Activated CD4-positive, CD25-positive, alpha-beta regulatory T cell (primary cell): ENCODE measurements at regions not wholly inside any gene's neighbourhood (a gene's known extent, or its start where the extent isn't known, plus 50 kb on each side); places are given as distances from the start of the nearest gene placed in this dataset.

Source experiments
- DNase-seq, 4 experiments: peaks; one replicate each; lab custom pipeline; 2025; lab: John Stamatoyannopoulos, UW

DNA sequence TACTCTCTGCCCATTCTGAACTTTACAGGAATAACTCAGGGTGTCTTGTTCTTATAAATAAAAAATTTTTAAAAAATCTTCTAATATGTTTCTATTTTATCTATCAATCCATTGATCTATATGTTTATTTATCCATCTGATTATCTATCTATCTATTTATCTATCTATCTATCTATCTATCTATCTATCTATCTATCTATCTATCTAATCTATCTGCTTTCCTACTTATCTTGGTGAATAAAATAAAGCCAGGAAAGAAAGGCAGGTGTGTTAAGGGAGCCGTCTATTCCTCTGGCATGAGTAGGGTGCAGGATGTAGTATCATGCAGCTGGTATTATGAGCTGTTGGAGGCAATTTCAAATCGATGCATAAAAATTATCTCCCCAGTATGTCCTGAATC is 153.0 kb downstream of the FOXA2 start:
- no peak for DNase-seq

DNA sequence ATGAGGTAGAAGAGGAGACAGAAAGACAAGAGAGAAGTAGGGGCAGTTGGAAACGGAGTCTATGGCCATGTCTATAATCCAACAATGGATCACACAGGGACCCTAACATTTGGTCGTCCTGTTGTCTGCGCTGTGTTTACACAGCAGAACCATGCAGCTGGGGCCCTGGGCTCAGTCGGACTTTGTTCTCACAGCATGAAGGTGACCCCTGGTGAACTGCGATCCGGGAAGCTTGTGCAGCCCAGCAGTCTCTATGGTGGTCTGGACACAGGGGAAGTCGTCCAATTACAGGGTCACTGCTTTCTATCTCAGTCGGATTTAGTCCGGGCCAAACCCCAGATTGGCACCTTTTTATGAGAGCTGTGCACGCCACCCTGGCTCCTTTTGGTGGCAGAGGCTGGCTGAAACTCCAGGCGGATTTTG is 153.6 kb downstream of the FOXA2 start:
- no peak for DNase-seq

DNA sequence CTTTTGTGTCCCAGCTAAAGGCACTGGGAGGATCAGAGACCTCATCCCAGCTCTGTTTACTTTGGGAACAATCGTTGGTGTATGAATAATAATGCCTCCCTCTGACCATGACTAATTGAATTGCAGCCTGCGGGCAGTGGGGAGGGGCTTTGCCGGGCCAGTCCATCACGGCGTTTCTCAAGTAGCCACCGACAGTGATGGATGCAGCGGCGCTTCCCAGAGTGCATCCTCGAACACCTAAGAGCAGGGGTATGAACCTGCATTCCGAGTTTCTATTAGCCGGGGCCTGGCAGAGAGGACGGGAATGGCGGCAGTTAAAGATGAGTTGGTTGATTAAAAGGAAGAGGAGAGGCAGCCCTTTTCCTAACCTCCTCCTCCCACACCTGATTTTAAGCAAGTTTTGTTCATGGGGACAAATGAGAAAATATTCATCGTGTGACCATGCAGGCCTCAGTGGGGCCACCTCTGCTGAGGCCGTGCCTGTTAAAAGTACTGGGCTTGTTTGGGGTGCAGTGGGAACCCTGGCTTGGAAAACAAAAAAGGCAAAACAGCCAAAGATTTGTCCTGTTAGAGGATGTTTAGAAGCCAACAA is 154.1 kb downstream of the FOXA2 start:
- no peak for DNase-seq

DNA sequence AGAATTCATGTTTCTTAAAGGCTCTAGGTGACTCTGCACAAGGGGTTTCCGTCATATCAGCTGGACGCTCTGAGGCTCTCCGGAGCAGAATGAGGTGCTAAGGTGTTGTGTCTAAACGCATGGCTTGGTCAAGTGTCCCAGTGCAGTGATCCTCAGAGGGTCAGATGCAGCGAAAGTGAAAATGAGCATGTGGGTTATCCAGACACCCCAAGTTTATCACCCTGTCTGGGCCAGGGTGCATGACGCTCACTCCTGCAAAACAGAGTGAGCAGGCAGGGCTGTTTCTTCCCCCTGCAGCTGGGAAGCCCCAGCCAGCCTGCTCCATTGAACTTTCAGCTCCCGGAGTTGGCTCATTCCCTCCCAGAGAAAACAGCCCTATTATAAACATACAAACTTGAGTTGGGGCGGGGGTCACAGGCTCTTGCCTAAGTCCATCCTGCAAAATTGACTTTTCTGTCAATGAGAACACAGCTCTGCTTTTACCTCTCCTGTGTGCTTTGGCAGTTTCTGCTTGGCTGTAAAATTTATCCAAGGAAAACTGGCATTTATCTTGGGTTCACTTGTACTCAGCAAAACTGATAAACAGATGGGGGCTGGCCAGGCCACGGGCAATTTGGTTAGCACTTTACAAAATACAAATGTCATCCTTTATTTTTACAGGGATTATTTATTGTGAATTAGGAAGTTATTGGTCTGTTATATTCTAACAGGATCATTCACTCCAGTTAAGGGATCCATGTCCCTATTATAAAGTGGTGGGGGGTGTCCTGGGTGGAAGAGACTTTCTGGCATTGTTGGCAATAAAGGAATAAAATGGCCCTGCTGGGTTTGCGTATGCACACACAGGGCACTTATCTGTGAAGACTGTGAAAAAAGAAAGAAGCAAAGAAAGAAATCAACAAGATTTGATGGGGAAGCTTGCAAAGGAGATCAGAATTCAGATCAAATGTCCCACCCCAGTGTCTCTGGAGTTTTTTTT is 154.9 kb downstream of the FOXA2 start:
- DNase-seq, result no peak

DNA sequence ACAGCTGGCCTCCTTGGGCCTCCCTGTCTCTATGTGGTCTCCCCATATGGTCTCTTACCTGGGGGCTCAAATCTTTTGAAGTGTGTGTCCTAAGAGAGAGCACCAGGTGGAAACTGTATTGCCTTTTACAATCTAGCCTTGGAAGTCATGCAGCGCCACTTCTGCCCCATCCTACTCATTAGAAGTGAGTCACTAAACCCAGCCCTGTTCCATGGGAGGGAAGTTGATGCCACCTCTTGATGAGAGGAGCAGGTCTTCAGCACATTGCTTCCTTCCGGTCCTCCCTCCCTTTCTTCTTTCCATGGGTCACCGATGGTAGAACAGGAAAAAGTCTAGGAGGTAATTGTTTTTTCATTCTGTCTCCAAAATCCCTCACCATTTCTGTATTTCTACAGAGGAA is 156.3 kb downstream of the FOXA2 start:
- DNase-seq, result no peak

DNA sequence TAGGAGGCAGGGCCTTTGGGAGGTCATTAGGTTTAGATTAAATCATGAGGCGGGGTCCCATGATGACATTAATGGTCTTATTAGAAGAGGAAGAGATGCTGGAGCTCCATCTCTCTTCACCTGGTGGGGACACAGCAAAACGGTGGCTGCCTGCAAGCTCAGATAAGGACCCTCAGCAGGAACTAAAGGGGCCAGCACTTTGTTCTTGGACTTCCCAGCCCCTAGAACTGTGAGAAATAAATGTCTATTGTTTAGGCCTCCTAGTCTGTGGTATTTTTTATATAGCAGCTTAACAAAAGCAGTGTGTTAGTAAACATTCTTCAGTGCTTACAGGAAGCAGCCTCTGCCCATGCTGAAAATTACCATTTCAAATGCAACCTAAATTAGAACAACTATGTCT is 157.6 kb downstream of the FOXA2 start:
- DNase-seq, result no peak

DNA sequence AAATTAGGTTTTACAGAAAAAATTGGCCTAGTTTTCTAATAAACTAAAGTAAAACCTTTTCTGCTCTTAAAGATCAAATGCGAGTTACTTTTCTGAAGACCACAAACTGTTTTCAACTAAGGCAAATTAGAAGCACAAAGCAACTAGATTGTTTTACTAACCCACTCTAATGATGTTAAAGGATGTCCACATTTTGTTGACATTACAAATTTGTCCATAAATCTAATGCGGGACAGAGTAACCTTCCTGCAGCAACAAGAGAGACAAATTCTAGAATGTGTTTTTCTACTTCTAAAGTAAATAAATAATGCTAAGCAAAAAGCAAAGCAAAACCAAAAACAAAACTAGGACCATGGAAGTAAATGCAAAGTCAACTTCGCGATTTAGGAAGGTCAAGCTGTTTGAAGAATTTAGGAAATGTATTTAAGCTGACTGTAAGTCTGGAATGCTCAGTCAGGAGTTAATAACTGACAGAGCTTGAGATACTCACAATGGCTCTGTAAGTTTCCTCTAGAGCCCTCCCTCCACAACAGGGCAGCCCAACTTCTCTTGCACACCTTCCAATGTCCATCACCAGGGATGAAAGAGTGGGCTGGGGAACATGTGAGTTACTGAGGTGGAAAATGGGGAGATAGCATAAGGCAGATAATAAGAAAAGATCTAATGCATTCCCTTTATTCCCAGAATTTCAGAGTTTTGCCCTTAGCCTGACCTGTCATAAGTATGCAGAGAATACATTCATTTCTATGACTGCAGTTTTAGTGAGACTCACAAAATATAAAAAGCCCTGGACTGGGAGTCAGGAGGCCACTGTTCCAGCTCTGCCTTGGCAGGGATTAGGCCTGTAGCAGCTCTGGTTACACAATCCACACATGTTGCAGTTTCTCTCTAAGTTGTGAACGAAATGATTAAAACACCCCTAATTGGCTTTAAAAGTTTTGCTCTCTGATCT is 158.8 kb downstream of the FOXA2 start:
- no peak for DNase-seq

DNA sequence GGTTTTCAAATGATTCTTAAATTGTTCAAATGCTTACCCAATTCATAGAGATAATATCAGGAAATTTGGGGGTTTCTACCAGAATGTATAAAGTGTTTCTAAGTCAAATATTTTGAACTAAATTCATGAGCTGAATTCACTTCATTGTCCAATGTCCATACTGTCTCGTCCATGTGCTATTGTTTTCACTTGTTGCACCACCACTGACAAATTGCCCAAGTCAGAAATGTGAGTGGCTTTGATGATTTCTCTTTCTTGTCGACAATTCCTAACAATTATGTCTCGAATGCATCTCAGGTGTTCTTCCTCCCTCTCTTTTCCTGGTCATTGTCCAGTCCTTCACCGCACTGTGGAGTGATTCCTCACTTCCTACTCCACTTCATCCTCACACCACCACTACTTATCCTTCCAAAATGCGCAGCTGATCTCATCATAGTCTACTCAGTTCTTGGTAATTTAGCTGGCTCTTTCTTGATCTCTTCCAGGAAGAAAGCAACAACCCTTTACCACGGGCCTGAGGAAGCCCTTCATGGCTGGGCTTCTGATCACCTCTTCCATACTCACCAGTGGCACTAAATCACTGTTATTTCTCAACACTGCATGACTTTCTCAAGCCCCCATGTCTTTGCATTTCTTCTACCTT is 161.1 kb downstream of the FOXA2 start:
- no peak for DNase-seq

DNA sequence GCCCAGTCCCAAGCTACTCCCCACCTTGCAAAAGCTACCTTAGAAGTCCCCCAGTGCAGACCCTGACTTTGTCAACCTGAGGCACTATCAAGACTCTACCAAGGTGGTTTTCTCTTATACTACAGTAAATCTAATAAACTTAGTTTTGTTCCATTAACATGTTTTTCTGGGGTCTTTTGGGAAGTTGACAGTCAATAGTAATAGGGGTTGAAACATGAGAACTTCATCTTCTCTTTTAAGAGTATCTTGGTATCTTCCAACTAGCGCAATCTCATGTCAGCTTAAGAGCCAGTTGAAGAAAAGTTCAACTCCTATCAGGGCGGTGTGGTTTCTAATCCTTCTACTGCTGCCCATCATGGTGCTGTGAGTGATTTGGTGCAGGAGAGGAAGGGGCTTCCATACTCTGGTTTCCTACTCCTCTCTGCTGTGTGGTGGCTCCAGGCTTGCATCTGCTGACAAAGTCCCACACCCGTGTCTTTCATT is 164.2 kb downstream of the FOXA2 start:
- DNase-seq, result no peak

DNA sequence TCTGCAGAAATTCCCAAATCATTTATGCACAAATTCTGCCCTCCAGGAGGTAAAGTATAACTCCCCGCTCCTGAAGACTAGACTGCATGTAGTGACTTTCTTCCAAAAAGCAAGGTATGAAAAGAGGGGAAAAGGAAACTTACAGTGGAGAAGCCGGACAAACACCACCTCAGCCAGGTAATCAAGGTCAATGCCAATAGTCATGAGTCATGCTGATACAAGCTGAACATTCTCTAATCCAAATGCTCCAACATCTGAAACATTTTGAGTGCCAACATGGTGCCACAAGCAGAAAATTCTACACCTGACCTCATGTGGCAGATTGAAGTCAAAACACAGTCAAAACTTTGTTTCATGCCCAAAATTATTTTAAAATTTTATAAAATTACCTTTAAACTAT is 165.6 kb downstream of the FOXA2 start:
- no peak for DNase-seq

DNA sequence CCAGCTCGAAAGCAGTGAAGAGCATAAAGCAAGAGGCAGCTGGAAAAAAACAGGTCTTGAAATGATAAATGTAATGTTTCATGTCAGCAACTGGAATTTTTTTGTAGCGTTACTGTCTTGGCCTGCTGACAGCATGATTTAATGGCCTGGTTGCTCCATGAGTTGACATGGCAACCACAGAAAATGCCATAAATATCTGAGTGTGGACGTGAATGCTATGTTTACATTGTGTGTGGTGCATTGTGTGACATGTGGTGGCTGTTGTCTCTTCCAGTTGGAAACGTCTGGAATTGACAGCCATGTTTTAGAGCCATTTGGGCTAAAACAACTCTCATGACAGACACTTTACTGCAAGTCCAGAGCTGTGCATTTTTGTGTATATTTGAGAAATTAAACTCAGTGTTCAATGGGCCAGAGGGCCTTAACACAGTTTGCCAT is 170.0 kb downstream of the FOXA2 start:
- no peak for DNase-seq

DNA sequence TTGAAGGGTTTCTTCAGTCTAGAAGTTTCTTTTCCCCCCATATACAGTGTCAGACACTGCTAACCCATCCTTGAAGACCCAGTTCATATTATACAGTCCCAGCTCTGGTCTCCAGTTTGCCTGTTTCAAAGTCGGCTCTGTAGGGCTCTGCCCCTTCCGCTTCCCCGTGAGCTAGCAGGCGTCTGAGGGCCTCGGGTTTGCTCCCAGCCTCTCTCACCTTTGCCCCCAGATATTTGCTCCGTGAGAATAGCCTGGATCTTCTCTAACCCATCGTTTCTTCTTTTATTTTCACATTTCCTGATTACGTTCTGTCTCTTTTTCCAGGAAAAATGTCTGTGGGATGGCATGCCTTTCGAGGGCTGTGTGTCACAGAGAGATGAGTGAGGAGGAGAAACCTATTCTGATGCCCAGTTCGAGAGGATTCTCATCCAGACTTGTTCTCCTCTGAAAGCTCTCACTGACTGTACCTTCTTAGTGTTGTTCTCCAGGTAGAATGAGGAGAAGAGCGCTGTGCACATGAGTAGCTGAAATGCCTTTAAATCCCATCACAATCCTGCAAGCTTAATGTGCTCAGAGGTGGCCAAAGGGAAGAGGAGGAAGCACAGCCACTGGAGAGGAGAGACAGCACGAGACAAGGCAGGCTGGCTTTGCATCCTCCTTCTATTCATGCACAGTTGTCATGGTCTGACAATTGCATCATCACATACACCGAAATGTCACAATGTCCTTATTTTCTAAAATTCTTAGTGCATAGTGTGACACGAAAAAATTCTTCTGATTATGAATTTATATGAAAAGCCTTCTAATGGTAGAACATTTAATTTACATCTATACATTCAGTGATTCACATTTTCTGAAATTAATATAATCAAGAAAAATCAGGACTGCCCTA is 171.1 kb downstream of the FOXA2 start:
- DNase-seq, result no peak

DNA sequence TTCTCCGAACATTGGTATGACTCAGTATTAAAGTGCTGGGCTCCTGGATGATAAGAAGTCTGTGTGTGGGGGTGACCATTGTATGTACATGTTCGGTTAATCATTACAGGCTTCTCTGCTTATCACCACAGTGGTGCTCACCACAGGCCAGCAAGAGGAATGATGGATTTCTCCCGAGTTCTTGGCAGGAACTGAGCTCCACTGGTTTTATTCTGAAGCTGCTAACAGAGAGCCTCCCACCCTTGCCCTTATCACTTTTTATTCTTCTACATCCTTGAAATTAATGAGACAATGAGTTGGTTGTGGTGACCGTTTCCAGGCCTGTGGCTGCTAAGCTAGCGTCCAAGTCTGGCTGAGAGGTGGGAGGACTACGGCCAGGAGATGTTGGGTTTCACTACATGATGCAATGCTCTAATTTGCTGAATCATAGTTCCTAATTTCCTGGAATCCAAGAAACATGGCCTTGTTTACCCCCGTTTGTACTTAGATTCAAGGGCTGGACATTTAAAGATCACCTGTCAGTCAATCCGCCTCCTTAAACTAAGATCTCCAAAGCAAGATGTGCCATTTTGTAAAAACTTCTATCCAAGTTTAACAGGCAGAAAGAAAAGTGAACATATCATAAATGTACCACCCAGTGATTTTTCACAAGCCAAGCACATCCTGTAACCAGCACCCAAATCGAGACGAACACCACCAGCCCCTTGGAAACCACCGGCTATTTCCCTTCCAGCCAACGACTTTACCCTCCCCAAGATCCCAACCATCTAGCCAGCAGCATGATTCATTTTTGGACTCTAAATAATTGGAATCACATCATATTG is 172.5 kb downstream of the FOXA2 start:
- DNase-seq, result no peak

DNA sequence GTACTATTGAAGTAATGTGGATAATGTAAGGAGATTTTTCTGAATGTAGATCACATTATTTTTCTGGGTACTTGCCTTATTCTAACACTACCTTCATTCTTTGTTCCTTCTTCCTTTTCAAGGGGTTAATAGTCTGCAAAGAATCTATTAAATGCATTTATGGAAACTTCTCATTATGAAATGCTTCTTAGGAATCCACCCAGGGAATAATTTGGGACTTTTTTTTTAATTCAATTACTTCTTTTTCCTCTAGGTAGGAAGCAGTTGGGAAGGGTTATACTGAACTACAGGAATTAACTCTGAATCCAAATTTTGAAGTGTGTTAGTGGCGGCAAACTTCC is 173.1 kb downstream of the FOXA2 start:
- DNase-seq, result no peak

DNA sequence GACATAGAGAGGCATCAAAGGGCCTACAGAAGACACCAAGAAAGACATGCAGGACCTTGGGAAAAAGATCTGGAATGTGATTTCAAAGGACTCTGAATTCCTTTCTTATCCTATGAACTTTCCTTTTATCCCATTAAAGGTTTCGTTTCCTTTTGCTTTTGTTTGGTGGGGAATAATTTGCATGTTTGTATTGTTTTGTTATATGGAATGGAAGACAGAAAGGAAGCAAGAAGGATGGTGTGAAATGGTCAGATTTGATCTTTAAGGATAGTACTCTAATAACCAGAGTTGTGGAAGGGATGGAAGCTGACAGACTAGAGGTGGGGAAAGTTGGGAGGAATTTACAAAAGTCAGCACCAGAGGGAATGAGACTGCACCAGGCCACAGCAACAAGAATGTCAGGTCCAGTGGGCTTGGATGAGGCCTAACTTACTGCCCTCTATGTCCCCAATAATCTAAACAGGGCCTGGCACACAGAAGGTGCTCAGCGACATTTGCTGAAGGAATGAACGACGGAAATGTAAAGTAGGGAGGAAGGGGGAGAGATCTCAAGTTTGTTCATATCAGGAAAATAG is 173.7 kb downstream of the FOXA2 start:
- no peak for DNase-seq

DNA sequence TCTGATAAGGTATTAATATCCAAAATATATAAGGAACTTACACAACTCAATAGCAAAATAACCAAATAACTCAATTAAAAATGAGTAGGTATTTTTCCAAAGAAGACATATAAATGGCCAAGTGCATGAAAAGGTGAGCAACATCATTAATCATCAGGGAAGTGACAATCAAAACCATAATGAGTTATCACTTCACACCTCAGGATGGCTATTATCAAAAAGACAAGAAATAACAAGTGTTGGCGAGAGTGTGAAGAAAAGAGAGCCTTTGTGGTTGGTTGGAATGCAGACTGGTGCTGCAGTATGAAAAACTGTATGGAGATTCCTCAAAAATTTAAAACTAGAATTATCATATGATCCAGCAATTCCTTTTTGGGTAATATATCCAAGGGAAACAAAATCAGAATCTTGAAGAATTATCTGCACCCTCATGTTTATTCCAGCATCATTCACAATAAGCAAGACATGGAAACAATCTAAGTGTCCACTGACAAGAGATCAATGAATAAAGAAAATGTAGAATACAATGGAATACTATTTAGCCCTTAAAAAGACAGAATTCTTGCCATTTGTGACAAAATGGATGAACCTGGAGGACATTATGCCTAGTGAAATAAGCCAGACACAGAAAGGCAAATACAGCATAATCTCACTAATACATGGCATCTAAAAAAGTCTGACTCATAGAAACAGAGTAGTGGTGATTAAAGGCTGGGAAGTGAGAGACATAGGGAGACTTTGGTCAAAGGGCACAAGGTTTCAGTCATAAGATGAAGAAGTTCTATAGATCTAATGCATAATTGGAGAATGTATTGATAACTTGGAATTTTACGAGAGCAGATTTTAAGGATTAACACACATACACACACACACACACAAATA is 175.6 kb downstream of the FOXA2 start:
- no peak for DNase-seq

DNA sequence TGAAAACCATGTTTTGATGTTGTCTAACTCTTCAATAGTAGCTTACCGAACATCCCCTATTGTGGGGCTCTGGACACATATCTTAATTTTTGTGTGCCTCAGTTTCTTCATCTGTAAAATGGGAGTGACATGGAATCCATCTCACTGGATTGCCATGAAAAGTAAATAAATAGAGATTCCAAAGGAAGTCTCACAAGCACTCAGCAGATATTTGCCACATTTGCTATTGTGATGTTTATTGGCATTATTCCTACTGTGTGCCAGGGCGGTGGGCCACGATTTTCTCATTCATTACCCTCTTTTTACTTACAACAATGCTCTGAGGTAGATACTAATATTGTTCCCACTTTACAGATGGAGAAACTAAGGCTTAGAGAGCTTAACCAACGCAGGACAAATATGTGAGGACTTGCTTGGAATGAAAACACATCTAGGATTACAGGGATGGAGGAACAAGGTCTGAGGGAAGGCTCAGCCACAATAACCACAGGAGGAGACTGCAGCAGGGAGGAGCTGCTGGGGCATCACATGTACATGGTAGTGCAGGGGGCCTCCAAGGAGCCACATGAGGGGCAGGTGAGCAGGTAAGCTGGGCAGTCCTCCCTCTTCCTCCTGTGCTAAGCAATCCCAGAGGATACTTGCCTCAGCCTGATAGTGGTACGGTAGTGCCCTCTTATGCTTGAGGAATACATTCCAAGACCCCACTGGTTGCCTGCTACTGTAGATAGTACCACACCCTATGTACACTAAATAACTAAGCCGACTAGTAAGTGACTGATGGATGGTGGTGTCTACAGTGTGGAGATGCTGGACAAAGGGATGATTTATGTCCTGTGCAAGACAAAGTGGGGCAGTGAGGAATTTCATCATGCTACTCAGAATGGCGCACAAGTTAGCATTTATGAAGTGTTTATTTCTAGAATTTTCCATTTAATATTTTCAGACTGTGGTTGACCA is 176.9 kb downstream of the FOXA2 start:
- DNase-seq, result no peak
